SK-N-SH (cell line): ENCODE measurements at regions not wholly inside any gene's neighbourhood (a gene's known extent, or its start where the extent isn't known, plus 50 kb on each side); places are given as distances from the start of the nearest gene placed in this dataset.

Experiments used
- CTCF ChIP-seq: fragments of 200-600 bp; sonication (generic); IDR thresholded peaks from 2 replicates; pipeline ENCODE4 v1.6.1; 2017; ENCODE audit warnings: antibody characterized with exemption, mild to moderate bottlenecking, moderate library complexity
- ELF1 ChIP-seq: IDR thresholded peaks from 2 replicates; pipeline ENCODE4 v1.4.0; 2012
- EZH2phosphoT487 ChIP-seq: fragments of 200-600 bp; sonication (generic); IDR thresholded peaks from 2 replicates; pipeline ENCODE4 v1.6.1; 2017; ENCODE audit warnings: low read depth, mixed run types, mild to moderate bottlenecking, antibody characterized with exemption, moderate library complexity, borderline replicate concordance
- JUND ChIP-seq: IDR thresholded peaks from 2 replicates; pipeline ENCODE4 v1.4.0; 2012
- POLR2AphosphoS5 ChIP-seq: IDR thresholded peaks from 2 replicates; pipeline ENCODE4 v1.6.1; 2012; ENCODE audit warnings: low read depth, low read length
- RAD21 ChIP-seq: IDR thresholded peaks from 2 replicates; pipeline ENCODE4 v1.6.1; 2012; ENCODE audit warnings: mild to moderate bottlenecking, low read length
- REST ChIP-seq: IDR thresholded peaks from 2 replicates; pipeline ENCODE4 v1.6.1; 2012; ENCODE audit warnings: mild to moderate bottlenecking, low read depth, low read length, moderate library complexity
- TAF1 ChIP-seq: IDR thresholded peaks from 2 replicates; pipeline ENCODE4 v1.6.1; 2012; ENCODE audit warnings: low read depth, mild to moderate bottlenecking, low read length, moderate library complexity, borderline replicate concordance

- no peak for TF ChIP-seq CTCF
- TF ChIP-seq POLR2AphosphoS5: no peak
- TF ChIP-seq ELF1: no peak
- TF ChIP-seq EZH2phosphoT487: no peak
- TF ChIP-seq TAF1: no peak
- no peak for TF ChIP-seq RAD21
- TF ChIP-seq JUND: no peak
- TF ChIP-seq REST: no peak
These were observed 85.6 kb downstream of the TRIM29 start for GRCh38 chr11:120052196-120052775.
